Vagina (tissue), 2 donors: ENCODE measurements at regions not wholly inside any gene's neighbourhood (a gene's known extent, or its start where the extent isn't known, plus 50 kb on each side); places are given as distances from the start of the nearest gene placed in this dataset.

ENCODE experiments used
- POLR2A ChIP-seq, 2 donors: fragments of 450-650 bp; IDR thresholded peaks; one replicate each; pipeline ENCODE4 v1.6.1; 2017; ENCODE audit warnings: antibody characterized with exemption in 2 of 2, mild to moderate bottlenecking in 2 of 2, moderate library complexity in 2 of 2
- POLR2AphosphoS5 ChIP-seq, 2 donors: sonication (generic); formaldehyde crosslinking; IDR thresholded peaks; one replicate each; pipeline ENCODE4 v1.9.0; 2017; ENCODE audit warnings: antibody characterized with exemption in 2 of 2, mild to moderate bottlenecking in 2 of 2, low read depth in 1 of 2; ENCODE audit not compliant: insufficient read depth in 1 of 2
- TF ChIP-seq, protein P1 (sequence below), 3 experiments: fragments of 450-650 bp in 2 of 3; fragments of 200-600 bp in 1 of 3; sonication (generic) in 1 of 3; IDR thresholded peaks; one replicate each; pipeline ENCODE4 v1.5.1; 2017 to 2019; ENCODE audit warnings: antibody characterized with exemption in 3 of 3, mild to moderate bottlenecking in 2 of 3, moderate library complexity in 2 of 3

DNA sequence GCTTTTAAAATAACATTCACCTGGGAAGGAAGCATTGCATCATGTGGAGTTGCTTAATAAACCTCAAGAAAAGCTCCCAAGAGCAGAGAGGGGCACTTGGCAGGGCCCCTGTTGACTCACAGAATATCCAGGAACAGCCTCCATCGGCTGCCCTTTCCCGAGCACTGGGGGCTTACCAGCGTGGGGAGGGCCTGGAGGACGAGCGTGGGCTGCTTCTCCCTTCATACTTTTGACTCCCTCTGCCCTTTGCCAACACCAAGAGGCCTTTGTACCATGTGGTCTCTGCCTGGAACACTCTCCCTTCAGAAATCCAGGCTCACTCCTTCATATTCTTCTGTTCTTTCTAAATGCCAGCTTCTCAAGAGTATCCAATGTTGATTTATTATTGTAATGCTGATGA, 492.1 kb upstream of the TMEM132C start:
- TF ChIP-seq, protein P1, sequence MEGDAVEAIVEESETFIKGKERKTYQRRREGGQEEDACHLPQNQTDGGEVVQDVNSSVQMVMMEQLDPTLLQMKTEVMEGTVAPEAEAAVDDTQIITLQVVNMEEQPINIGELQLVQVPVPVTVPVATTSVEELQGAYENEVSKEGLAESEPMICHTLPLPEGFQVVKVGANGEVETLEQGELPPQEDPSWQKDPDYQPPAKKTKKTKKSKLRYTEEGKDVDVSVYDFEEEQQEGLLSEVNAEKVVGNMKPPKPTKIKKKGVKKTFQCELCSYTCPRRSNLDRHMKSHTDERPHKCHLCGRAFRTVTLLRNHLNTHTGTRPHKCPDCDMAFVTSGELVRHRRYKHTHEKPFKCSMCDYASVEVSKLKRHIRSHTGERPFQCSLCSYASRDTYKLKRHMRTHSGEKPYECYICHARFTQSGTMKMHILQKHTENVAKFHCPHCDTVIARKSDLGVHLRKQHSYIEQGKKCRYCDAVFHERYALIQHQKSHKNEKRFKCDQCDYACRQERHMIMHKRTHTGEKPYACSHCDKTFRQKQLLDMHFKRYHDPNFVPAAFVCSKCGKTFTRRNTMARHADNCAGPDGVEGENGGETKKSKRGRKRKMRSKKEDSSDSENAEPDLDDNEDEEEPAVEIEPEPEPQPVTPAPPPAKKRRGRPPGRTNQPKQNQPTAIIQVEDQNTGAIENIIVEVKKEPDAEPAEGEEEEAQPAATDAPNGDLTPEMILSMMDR (IDR thresholded peaks at IDR 0.05), result no peak
- TF ChIP-seq POLR2AphosphoS5 (IDR thresholded peaks at IDR 0.05; ENCODE audit: insufficient read depth in 1 of 2, low read depth in 1 of 2) (no peak), POLR2A (IDR thresholded peaks at IDR 0.05) (no peak)
